ENCODE measurements at regions not wholly inside any gene's neighbourhood (a gene's known extent, or its start where the extent isn't known, plus 50 kb on each side); places are given as distances from the start of the nearest gene placed in this dataset.

GRCh38 chr11:107176148-107177105 lies 158.2 kb upstream of the GUCY1A2 start:
- CTCF ChIA-PET = no interaction called here
- no peaks in the 10 kb centered on the region for H3K36me3 Mint-ChIP-seq
- POLR2A ChIA-PET = no interaction called here
- peaks cover 22% of the 10 kb centered on the region for H3K4me1 Mint-ChIP-seq
- no peaks in the 10 kb centered on the region for H3K27me3 Mint-ChIP-seq (ENCODE audit: low read depth)
- TF ChIP-seq, protein P1, sequence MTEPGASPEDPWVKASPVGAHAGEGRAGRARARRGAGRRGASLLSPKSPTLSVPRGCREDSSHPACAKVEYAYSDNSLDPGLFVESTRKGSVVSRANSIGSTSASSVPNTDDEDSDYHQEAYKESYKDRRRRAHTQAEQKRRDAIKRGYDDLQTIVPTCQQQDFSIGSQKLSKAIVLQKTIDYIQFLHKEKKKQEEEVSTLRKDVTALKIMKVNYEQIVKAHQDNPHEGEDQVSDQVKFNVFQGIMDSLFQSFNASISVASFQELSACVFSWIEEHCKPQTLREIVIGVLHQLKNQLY (CRISPR knock-in tag; IDR thresholded peaks at IDR 0.05) = no peak
- TF ChIP-seq CBFB (CRISPR knock-in tag; IDR thresholded peaks at IDR 0.05; ENCODE audit: low read depth) (no peak), E2F5 (CRISPR knock-in tag; IDR thresholded peaks at IDR 0.05) (no peak), PRRX2 (CRISPR knock-in tag; IDR thresholded peaks at IDR 0.05) (no peak), ZBTB43 (CRISPR knock-in tag; IDR thresholded peaks at IDR 0.05) (no peak), E2F4 (CRISPR knock-in tag; IDR thresholded peaks at IDR 0.05; ENCODE audit: borderline replicate concordance, low read depth) (no peak), MXD4 (CRISPR knock-in tag; IDR thresholded peaks at IDR 0.05; ENCODE audit: borderline replicate concordance) (no peak), SMAD3 (CRISPR knock-in tag; IDR thresholded peaks at IDR 0.05; ENCODE audit: borderline replicate concordance) (no peak), NR2C2 (CRISPR knock-in tag; IDR thresholded peaks at IDR 0.05) (no peak), ZNF219 (CRISPR knock-in tag; IDR thresholded peaks at IDR 0.05; ENCODE audit: borderline replicate concordance) (no peak), ESRRA (CRISPR knock-in tag; IDR thresholded peaks at IDR 0.05; ENCODE audit: borderline replicate concordance) (no peak)
- H3K4me3 Mint-ChIP-seq = no peak overlapping the region
- peaks cover 10% of the 10 kb centered on the region for H3K9me3 Mint-ChIP-seq
- ATAC-seq (no peak), DNase-seq (ENCODE audit: low spot score) (no peak)
- H3K27ac Mint-ChIP-seq = no peak overlapping the region

- no peaks in the 10 kb centered on the region for H3K36me3 Mint-ChIP-seq
- TF ChIP-seq, protein P2, sequence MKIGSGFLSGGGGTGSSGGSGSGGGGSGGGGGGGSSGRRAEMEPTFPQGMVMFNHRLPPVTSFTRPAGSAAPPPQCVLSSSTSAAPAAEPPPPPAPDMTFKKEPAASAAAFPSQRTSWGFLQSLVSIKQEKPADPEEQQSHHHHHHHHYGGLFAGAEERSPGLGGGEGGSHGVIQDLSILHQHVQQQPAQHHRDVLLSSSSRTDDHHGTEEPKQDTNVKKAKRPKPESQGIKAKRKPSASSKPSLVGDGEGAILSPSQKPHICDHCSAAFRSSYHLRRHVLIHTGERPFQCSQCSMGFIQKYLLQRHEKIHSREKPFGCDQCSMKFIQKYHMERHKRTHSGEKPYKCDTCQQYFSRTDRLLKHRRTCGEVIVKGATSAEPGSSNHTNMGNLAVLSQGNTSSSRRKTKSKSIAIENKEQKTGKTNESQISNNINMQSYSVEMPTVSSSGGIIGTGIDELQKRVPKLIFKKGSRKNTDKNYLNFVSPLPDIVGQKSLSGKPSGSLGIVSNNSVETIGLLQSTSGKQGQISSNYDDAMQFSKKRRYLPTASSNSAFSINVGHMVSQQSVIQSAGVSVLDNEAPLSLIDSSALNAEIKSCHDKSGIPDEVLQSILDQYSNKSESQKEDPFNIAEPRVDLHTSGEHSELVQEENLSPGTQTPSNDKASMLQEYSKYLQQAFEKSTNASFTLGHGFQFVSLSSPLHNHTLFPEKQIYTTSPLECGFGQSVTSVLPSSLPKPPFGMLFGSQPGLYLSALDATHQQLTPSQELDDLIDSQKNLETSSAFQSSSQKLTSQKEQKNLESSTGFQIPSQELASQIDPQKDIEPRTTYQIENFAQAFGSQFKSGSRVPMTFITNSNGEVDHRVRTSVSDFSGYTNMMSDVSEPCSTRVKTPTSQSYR (CRISPR knock-in tag; IDR thresholded peaks at IDR 0.05) = no peak
- TF ChIP-seq ZNF423 (CRISPR knock-in tag; IDR thresholded peaks at IDR 0.05) (no peak), E2F4 (CRISPR knock-in tag; IDR thresholded peaks at IDR 0.05; ENCODE audit: borderline replicate concordance, low read depth) (no peak), ZNF416 (CRISPR knock-in tag; IDR thresholded peaks at IDR 0.05) (no peak), JUN (CRISPR knock-in tag; IDR thresholded peaks at IDR 0.05) (no peak), ZNF396 (CRISPR knock-in tag; IDR thresholded peaks at IDR 0.05; ENCODE audit: borderline replicate concordance) (no peak)
- TF ChIP-seq, protein P3, sequence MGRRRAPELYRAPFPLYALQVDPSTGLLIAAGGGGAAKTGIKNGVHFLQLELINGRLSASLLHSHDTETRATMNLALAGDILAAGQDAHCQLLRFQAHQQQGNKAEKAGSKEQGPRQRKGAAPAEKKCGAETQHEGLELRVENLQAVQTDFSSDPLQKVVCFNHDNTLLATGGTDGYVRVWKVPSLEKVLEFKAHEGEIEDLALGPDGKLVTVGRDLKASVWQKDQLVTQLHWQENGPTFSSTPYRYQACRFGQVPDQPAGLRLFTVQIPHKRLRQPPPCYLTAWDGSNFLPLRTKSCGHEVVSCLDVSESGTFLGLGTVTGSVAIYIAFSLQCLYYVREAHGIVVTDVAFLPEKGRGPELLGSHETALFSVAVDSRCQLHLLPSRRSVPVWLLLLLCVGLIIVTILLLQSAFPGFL (CRISPR knock-in tag; IDR thresholded peaks at IDR 0.05; ENCODE audit: borderline replicate concordance) = no peak
- TF ChIP-seq, protein P4, sequence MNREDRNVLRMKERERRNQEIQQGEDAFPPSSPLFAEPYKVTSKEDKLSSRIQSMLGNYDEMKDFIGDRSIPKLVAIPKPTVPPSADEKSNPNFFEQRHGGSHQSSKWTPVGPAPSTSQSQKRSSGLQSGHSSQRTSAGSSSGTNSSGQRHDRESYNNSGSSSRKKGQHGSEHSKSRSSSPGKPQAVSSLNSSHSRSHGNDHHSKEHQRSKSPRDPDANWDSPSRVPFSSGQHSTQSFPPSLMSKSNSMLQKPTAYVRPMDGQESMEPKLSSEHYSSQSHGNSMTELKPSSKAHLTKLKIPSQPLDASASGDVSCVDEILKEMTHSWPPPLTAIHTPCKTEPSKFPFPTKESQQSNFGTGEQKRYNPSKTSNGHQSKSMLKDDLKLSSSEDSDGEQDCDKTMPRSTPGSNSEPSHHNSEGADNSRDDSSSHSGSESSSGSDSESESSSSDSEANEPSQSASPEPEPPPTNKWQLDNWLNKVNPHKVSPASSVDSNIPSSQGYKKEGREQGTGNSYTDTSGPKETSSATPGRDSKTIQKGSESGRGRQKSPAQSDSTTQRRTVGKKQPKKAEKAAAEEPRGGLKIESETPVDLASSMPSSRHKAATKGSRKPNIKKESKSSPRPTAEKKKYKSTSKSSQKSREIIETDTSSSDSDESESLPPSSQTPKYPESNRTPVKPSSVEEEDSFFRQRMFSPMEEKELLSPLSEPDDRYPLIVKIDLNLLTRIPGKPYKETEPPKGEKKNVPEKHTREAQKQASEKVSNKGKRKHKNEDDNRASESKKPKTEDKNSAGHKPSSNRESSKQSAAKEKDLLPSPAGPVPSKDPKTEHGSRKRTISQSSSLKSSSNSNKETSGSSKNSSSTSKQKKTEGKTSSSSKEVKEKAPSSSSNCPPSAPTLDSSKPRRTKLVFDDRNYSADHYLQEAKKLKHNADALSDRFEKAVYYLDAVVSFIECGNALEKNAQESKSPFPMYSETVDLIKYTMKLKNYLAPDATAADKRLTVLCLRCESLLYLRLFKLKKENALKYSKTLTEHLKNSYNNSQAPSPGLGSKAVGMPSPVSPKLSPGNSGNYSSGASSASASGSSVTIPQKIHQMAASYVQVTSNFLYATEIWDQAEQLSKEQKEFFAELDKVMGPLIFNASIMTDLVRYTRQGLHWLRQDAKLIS (CRISPR knock-in tag; IDR thresholded peaks at IDR 0.05; ENCODE audit: borderline replicate concordance) = no peak
Observed at GRCh38 chr11:107174856-107175255, 156.6 kb upstream of the GUCY1A2 start.

More at GRCh38 chr11:107174856-107175255, 156.6 kb upstream of the GUCY1A2 start:
- Mint-ChIP-seq H3K4me3 (no peak overlapping the region), H3K4me1 (peaks cover 22% of the 10 kb centered on the region), H3K27me3 (ENCODE audit: low read depth) (no peaks in the 10 kb centered on the region), H3K27ac (no peak overlapping the region), H3K9me3 (peaks cover 15% of the 10 kb centered on the region)
- ChIA-PET POLR2A (no interaction called here), CTCF (no interaction called here)
- ATAC-seq (no peak), DNase-seq (ENCODE audit: low spot score) (no peak)

Measured in WTC11 (cell line).